Erythroblast (primary cell): ENCODE measurements at regions not wholly inside any gene's neighbourhood (a gene's known extent, or its start where the extent isn't known, plus 50 kb on each side); places are given as distances from the start of the nearest gene placed in this dataset.

Experiments
- GATA1 ChIP-seq: IDR thresholded peaks from 2 replicates; pipeline ENCODE4 v1.6.1; 2011; ENCODE audit warnings: low read depth, mild to moderate bottlenecking, control low read depth, low read length, moderate library complexity
- POLR2A ChIP-seq: IDR thresholded peaks from 2 replicates; pipeline ENCODE4 v1.6.1; 2011; ENCODE audit warnings: mild to moderate bottlenecking, low read length

- TF ChIP-seq POLR2A (no peak), GATA1 (no peak)
Measured at GRCh38 chr5:103804711-103805110, 242.1 kb upstream of the NUDT12 start.
